GM18507 (cell line): ENCODE measurements at regions not wholly inside any gene's neighbourhood (a gene's known extent, or its start where the extent isn't known, plus 50 kb on each side); places are given as distances from the start of the nearest gene placed in this dataset.
A peak's percentile ranks its signal among the peaks of the same experiment; 100 is the strongest.
"Not testable (repeated sequence)": the region's sequence is repeated elsewhere in the genome, so short reads cannot be mapped to it uniquely, and the experiment has no call there.

Experiments used
- DNase-seq: peaks from one replicate; pipeline ENCODE4 v3.0.0; 2011; ENCODE audit warnings: low read depth; ENCODE audit not compliant: insufficient read length; ENCODE audit errors: extremely low spot score
- FAIRE-seq: peaks from 2 replicates; lab custom pipeline; 2011; peaks lifted over from hg19 to GRCh38; lab: Jason Lieb, UNC

DNA sequence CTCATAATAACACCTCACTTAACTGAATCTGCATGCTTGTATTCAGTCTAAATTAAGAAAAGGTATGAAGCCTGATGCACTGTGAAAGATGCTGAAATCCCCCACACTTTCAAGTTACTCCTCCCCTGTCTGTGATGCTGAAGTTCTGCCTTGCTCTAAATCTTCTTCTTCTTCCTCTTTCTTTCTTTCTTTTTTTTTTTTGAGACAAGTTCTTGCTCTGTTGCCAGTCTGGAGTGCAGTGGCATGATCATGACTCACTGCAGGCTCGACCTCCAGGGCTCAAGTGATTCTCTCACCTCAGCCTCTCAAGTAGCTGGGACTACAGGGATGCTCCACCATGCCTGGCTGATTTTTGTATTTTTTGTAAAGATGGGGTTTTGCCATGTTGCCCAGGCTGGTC, 231.0 kb upstream of the B3GALT2 start:
- no peak for FAIRE-seq
- DNase-seq, result no peak

DNA sequence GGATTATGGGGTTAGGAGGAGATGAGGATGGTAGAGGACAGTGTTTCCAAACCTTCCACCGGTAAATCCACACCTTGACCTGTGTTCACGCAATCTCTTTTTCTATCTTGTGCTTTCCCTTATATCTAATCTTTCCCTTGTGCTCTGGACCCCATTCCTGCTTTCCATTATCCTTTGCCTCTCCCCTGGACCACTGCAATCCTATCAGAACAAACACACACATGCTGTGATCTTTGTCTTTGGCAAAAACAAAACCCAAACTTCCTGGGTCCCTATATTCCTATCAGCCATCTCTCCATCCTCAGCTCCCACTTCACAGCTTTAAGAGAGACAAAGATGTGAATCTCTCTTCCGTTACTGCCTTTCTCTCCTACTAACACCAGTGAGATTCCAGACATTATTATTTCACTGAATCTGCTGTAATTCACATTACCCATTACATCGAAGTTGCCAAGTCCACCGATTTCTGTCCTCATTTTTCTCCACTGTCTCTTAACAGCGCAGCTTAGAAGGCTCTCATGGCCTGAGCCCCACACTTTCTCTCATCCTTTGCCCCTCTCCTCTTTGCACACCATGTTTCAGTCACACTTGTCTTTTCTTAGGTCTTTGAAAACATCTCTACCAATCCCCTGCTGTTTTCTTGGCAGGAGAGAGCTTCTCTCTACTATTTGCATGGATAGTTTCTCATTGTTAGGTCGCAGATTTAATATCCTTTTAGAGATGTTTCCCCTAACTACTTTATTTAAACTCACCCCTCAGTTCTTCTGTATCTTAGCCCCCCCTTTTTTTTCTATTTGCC, 230.0 kb upstream of the B3GALT2 start:
- DNase-seq, result no peak
- no peak for FAIRE-seq

DNA sequence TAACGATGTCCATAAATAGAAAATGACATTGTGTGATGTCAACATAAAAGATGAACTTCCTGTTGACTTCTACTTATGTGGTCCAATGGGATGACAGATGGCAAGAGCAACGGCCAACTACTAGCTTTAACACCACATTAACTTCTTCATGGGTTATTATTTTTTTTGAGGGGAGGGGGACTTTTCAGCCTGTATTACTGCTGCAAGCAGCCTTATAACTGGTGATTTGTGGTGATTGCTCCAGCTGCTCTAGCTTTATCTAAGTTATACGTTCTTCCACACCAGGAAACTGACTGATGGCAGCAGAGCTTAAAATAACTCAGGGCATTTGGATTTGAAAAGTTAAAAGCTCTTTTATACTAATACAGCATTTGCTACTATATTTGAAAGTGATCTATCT, 228.8 kb upstream of the B3GALT2 start:
- DNase-seq (no peak), FAIRE-seq (no peak)

GRCh38 chr1:193413376-193413775, 227.0 kb upstream of the B3GALT2 start:
- DNase-seq, result no peak
- no peak for FAIRE-seq

- no peak for FAIRE-seq
- no peak for DNase-seq
Measured at GRCh38 chr1:193412748-193413147, 226.3 kb upstream of the B3GALT2 start.

- DNase-seq (no peak), FAIRE-seq (no peak)
Measured at GRCh38 chr1:193411714-193412113, 225.3 kb upstream of the B3GALT2 start.

DNA sequence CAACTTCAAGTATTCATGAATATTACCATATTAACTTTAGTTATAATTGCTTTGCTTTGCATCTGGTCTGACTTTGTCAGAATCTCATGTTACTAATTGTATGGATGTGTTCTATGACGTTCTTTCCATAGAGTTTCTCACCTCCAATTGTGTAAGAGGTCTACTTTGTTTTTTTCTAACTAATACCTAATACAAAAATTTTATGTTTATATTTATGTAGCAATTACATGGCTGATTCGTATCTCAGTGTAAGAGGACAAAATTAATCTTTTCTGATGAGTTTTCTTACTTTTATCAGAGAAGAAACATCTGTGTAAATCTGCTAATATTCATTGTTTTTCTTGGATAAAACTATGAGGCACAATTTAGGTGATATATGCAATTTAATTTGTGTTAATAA, 224.8 kb upstream of the B3GALT2 start:
- no peak for FAIRE-seq

GRCh38 chr1:193408782-193409293, 222.4 kb upstream of the B3GALT2 start:
- DNase-seq (no peak), FAIRE-seq (no peak)

More for the DNA sequence above, 224.8 kb upstream of the B3GALT2 start:
- DNase-seq, result no peak

GRCh38 chr1:193406901-193407300, 220.5 kb upstream of the B3GALT2 start:
- FAIRE-seq, result peak; percentile 78
- peak; percentile 5 for DNase-seq

- DNase-seq, result no peak
- FAIRE-seq, result no peak
Measured at GRCh38 chr1:193404236-193404635, 217.8 kb upstream of the B3GALT2 start.

DNA sequence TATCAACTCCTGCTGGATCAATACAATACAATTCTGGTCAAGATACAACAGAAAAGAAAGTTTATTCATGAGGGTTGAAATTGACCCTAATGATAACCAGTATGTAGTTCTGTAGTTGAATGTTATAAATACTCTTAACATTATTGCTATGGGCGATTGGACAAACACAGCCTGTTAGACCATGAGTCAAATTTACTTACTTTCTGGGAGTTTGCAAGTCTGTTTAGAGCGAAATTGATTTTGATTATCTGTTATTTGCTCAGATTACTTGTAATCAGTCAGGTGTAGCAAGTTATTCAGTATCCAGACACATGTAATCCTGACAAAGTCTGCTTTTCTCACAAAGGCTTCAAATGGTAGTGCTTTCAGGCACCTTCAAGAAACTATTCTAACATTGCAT, 216.6 kb upstream of the B3GALT2 start:
- no peak for DNase-seq
- FAIRE-seq, result no peak

DNA sequence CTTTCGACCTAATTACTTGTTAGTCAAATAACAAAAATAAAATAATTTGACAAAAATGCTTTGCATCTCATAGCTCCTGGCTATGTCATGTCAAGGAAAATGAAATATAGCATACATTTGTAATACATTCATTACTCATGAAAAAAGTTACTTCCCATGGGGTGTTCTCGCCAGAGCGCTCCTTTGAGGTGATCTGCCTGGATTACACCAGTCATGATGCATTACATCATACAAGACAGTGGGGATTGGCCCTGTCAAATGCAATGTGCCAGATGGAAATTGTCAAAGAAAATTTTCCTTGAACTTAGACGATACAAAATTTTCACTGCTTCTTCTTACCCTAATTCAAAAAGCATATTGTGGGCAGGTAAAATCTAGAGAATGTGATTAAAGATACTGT, 215.6 kb upstream of the B3GALT2 start:
- no peak for DNase-seq
- no peak for FAIRE-seq

DNA sequence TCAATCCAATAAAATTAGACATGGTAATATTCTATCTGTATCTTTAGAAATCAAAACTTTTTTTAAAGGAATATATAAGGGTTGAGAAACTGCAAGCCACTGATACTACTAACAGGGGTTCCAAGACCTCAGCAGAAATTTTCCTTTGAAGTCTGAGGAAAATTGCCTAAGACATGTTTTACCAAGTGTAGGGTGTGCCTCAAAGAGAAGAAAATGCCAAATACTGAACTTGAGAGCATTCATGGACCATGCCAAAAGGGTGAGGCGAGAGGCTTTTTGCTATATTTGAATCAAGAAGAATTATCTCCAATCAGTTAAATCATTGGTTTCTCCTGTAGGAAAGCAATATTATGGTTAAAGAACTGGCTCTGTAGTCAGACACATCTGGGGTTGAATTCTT, 207.9 kb upstream of the B3GALT2 start:
- no peak for DNase-seq
- no peak for FAIRE-seq

- no peak for FAIRE-seq
- DNase-seq, result no peak
Measured at GRCh38 chr1:193392686-193393085, 206.3 kb upstream of the B3GALT2 start.

- DNase-seq, result no peak
Measured at GRCh38 chr1:193388683-193389082, 202.3 kb upstream of the B3GALT2 start.

DNA sequence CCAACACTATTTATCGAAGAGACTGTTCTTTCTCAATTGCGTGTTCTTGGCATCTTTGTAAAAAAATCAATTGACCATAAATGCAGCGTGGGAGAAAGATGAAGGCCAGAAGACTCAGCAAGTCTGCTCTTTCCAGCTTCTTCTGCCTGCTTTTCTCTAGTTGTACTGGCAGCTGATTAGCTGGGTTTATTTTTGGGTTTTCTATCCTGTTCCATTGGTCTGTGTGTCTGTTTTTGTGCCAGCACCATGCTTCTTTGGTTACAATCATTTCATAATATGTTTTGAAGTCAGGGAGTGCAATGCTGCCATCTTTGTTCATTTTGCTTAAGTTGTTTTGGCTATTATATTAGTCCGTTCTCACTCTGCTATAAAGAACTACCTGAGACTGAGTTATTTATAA, 201.8 kb upstream of the B3GALT2 start:
- FAIRE-seq (no peak), DNase-seq (no peak)

More at GRCh38 chr1:193388683-193389082, 202.3 kb upstream of the B3GALT2 start:
- FAIRE-seq, result no peak

DNA sequence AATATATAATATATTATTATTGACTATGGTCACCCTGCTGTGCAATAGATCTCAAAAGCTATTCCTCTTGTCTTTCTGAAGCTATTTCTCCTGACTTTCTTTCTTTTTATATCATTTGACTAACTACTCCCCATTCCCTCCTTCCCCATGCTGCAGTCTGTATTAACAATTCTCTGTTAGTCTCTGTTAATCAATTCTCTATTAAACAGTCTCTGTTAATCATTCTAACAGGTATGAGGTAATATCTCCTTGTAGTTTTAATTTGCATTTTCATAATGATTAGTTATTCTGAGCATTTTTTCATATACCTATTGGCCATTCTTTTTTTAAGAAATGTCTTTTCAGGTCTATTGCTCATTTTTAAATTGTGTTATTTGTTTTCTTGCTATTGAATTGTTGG, 201.0 kb upstream of the B3GALT2 start:
- DNase-seq, result no peak
- no peak for FAIRE-seq

DNA sequence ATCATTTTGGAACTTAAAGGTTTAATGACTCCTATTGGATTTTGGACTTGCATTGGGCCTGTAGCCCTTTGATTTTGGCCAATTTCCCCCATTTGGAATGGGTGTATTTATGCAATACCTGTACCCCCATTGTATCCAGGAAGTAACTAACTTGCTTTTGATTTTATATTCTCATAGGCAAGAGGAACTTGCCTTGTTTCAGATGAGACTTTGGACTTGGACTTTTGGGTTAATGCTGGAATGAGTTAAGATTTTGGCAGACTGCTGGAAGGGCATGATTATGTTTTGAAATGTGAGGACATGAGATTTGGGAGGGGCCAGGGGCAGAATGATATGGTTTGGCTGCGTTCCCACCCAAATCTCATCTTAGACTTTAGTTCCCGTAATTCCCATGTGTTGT, 192.0 kb upstream of the B3GALT2 start:
- FAIRE-seq, DNase-seq: not testable (repeated sequence)

DNA sequence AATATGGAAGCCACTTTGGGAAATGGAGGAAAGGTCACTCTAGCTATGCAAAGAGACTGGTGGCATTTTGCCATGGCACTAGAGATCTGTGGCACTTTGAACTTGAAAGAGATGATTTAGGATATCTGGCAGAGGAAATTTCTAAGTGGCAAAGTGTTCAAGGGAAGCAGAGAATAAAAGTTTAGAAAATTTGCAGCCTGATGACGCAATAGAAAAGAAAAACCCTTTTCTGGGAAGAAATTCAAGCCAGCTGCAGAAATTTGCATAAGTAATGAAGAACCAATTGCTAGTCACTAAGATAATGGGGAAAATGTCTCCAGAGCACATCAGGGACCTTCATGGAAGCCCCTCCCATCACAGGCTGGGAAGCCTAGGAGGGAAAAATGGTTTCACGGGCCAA, 191.1 kb upstream of the B3GALT2 start:
- FAIRE-seq (no peak), DNase-seq (no peak)

DNA sequence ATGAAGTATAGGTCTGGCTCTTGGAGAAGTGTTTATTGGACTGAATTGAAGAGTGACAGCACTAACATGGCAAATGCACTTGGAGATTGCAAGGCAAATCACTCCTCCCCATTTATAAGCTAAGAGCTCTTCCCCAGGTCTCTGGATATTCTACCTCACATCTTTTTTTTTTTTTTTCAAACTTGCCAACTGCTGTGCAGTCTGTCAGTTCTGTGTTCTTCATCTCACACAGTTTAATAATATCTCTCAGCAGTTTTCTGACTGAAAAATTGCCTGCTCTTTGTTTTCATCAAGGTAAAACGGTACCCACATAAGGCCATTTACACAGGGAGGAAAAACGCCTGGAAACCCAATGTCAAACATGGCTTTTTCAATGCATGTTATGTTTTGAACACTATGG, 186.1 kb upstream of the B3GALT2 start:
- no peak for DNase-seq
- FAIRE-seq, result no peak

DNA sequence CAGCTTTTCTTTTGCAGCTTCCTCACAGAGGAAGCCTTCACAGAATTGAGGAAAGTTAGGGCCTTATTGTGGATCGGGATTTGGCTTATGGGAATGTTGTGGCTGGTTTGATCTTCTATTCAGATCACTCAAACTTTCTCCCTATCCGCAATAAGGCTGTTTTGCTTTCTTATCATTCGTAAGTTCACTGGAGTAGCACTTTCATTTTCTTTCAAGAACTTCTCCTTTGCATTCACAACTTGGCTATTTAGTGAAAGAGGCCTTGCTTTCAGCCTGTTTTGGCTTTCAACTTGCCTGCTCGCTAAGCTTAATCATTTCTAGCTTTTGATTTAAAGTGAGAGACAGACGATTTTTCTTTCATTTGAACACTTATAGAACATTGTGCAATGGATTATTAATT, 181.9 kb upstream of the B3GALT2 start:
- FAIRE-seq (peak; percentile 72), DNase-seq (no peak)
